RPMI8226 (cell line): ENCODE measurements at regions not wholly inside any gene's neighbourhood (a gene's known extent, or its start where the extent isn't known, plus 50 kb on each side); places are given as distances from the start of the nearest gene placed in this dataset.

Experiments used
- DNase-seq: peaks from one replicate; pipeline ENCODE4 v3.0.0-alpha.2; 2015

GRCh38 chr20:58087562-58087858 is 140.9 kb downstream of the ANKRD60 start:
- no peak for DNase-seq

DNA sequence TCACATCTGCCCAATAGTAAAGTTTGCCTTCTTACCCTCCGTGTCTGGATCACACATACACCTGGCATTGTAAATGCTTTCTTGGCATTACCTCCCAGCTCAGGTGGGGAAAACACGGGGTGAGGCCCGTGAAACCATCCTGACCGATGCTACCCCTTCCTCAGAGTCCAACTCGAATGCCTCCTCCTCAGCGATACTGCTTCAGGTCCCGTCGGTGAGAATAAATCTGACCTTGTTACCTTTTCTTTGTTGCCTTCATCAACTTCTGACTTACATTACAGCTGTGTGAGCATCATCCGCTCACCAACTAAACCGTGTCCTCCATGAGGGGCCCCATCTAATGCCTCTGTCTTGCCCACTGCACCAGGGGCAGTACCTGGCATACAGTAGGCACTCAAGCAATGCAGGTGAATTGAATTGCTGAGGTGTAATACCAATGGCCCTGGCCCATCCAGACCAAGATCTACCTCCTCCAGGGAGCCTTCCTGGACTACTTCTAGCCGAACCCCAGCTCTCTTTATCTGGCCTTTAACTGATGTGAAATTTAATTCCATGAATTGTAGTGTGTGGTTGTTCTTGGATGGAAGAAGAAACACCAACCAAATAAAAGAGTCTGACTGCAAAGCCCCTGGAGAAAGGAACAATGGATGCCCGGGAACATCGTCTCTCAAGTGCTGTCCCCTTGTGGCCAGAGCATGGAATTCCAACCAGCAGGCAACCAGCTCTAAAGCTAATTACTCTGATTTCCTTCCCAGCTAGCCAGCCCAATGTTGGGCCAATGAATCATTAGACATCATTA is 141.5 kb downstream of the ANKRD60 start:
- DNase-seq, result peak; percentile 25

DNA sequence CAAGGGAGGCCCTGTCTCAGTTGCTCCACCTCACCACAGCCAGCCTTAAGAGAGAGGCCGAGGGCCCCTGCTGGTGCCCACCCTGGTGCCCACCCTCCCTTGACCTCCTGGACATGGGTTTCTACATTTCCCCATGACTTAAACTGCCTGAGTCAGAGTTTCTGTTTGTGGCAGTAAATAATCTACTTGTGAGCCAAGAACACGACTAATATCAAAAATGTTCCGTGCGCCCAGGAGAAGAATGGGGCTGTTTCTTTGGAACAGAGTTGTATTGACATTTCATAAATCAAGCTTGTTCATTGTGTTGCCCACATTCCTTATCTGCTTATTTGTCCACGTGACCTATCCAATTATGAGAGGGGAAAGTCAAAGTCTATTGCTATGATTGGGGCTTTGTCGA is 143.5 kb downstream of the ANKRD60 start:
- DNase-seq, result no peak

DNA sequence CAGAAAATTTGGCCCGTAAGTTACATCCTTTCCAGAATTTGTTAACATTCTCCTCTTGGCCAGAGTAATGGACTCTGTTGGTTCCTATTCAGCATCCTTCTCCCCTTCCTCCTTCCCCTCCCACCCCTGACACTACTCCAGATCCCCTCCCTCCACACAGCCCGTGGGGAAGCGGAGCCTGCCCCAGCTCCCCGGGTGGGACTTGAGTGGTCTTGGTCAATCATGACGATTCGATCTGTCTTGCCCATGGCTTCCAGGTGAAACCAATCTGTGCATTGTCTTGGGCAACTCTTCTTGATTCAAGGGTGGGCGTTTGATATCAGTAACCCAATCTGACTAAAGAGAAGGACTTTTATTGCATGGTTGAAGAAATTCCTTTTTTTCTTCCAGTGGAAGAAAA is 143.9 kb downstream of the ANKRD60 start:
- DNase-seq, result no peak

GRCh38 chr20:58081846-58082245 is 146.6 kb downstream of the ANKRD60 start:
- DNase-seq, result no peak

DNA sequence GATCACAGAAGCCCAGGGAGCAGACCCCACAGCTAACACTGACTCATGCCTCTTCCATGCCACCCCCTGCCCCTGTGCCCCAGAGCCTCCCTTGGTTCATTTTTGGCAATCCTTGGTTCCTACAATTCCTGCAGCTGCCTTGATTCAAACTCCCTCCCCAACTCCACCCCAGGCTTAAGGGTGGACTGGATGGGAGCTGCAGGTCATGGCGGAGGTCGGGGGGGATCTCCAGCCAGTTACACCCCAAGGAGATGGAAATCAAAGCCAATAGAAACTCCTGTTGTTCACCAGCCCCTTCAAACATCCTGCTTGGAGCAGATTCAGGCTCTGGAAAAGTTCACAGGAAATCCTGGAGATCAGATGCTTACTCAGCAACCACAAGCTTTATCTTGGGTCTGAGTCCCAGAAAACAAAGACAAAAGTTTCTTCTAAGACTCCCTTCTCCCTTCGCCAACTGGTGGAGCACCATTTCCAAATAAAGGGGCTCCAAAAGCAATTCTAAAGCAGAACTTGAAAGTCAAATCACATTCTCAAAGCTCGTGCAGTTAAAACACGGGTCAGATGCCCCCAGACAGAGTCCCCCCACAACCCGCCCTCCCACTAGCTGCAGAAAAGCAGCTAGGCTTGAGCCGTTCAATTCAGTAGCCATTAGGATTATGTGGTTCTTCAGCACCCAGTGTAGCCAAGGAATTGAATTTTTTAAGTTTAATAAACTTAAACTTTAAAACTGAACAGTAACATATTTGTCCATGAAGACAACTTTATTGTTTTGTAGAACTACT is 149.5 kb downstream of the ANKRD60 start:
- DNase-seq, result no peak

- no peak for DNase-seq
Measured at GRCh38 chr20:58077282-58077681, 151.2 kb downstream of the ANKRD60 start.

- DNase-seq, result no peak
Measured at GRCh38 chr20:58076405-58076804, 152.0 kb downstream of the ANKRD60 start.

GRCh38 chr20:58075586-58076345 is 152.7 kb downstream of the ANKRD60 start:
- DNase-seq, result no peak

DNA sequence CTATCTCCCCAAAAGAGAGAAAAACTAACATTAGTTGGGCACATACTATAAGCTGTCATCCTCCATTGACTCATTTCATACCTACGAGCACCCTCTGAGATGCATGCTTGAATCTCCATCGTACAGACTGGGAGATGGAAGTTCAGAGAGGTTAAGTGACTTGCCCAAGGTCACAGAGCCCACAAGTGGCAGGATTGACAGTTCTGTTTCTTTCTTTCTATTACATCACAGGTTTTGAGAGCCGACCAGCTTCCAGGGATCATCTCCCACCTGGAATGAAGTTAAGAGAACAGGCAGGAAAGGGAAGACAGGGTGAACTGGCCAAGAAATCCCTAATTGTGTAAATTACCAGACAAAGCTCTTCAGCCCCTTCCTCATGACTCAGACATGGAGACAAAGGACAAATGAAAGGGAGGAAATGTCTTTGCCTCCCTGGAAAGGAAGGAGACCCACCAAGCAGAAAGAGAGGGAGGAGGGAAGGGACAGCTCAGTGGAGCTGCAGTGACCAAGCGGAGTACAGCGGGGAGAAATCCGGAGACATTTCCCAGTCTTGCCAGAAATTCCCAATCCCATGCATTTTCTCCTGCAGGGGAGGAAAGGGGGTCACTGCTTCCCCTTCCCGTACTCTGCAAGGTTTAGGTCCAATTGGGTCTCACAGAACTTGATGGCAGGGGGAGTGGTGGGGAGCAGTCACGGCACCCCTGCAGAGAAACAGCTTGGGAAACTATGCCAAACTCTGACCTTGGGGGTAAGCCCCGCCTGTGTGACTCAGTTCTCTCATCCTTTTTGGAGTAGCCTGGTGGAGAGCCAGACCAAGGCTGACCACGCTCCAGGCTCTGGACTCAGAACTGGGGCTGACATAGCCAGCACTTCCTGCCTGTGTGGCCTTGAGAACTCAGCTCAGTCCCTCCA is 154.3 kb downstream of the ANKRD60 start:
- DNase-seq, result no peak

GRCh38 chr20:58072695-58073671 is 155.5 kb downstream of the ANKRD60 start:
- DNase-seq, result no peak

DNA sequence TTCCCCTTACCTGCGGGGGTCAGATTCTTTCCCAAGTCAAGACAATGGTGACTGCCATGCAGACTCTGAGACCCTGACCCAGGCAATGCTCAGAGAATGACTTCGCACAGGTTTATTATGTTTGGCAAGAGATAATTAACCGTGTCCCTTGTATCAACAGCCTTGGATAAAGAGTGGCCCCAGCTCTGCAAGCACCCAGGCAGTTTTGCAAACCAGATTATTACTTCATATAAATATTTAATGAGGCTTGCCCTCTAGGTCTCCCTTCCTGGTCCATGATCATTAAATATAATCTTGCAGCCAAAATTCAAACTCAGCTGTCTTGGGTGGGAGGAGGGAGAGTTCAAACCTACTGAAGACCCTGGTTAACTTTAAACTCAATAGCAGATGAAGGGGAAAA is 156.5 kb downstream of the ANKRD60 start:
- no peak for DNase-seq

GRCh38 chr20:58071298-58071697 is 157.2 kb downstream of the ANKRD60 start:
- no peak for DNase-seq

DNA sequence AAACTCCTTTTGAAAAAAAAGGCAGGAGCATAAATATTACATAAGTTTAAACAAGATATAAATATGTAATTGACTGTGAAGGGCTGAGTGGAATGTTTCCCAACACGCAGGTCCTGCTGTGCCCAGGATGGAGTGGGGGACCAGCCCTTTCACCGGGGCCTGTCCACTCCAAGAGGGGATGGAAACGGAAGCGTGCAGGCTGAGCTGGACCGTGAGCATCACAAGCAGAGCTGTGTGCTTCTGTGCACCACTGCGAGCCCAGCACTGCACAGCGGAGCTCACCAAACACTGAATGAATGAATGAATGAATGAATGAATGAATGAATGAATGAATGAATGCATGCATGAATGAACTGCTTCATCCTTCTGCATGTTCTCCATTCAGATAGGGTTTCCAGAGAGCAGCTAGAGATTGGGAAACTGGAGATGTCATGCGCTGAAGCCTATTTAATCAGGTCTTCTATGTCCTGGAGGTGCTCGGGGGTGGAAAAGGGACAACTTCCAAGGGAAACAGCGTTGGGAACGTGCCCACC is 157.7 kb downstream of the ANKRD60 start:
- DNase-seq, result no peak

GRCh38 chr20:58069796-58070663 is 158.4 kb downstream of the ANKRD60 start:
- DNase-seq, result no peak

DNA sequence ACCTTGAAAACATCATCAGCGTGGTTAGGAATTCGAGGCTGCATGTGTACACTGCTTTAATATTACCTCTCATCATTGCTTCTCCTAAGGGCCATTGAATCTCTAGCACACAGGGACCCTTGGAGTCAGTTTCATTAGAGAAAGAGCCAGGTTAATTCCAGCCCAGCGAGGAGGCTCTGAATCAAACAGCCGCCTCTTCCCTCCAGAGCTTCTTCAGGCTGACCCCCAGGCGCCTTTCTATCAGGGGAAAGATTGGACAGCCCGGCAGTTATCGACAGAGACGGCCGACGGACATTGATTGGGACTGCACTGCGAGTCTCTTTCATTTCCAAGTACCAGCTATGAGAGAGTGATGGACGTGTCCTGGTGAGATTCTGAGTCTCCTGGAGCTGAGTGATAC is 159.2 kb downstream of the ANKRD60 start:
- no peak for DNase-seq

DNA sequence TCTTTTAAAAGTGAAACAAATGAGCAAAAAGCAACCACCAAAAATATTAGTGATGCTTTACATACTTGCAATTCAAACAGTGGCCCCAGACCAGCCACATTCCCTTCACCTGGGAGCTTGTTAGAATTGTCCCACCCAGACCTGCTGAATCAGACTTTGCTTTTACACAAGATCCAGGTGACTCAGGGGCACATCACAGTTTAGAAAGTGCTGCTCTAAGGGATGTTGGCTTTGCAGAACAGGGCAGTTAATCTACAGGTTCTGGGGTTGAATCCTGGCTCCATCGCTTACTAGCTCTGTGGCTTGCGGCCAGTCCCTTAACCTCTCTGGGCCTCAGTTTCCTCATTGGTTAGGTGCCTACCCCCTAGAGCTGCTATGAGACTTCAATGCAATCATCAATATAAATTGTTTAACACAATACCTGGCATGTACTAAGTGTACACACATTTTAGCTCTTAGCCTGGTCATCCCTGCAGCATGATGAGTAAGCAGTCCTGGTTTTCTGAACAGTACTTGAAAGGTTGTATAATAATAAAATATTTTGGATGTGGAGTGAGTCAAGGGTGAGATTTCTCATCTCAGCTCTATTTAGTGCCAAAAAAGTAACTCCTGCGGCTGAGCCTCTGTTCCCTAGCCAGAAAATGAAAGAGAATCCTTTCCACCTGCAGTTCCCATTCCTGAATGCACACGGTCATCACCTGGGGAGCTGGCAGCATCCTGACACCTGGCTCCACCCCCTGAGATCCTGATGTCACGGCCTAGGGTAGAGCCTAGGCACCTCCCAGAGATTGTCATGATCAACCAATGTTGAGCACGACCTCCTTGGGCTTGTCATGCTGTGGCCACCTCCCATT is 162.7 kb downstream of the ANKRD60 start:
- DNase-seq, result no peak

DNA sequence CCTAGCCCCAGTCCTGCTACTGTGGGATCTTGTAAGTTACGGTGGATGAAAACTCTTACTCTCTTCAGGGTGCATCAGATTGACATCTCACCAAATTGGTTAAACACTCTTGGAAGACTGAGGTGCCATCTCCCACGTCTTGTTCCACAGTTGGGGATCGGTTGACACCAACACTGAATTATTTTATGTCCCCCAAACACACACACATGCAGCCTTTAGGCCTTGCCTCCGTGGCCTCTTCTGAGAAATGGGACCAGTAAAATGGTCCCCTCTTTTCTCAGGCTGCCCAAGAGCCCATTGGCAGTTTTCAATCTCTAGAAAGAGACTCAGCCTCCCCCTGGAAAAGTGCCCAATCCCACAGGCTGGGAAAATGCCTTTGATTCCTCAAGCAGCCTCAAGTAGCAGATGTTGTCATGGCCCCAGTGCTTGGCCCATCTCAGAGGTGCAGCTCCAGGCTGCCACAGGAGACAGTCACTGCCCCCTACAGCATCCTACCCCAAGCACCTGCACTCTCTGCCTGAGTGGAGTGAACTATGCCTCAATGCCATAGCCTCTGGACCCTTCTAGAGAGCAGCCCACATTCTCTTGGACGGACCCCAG is 163.9 kb downstream of the ANKRD60 start:
- DNase-seq, result no peak

DNA sequence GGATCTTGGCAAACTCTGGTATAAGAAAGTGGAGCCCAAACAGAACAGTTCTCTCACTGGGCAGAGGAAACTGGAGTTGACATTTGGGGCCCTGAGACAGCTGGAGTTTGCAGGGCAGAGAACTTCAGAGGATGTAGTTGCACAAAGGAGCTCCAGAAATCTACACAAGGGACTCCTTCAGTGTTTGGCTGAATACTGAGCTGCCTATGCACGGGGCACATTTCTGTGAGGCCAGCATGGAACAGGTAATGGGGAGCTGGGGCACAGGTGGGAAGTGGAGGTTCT is 169.3 kb downstream of the ANKRD60 start:
- no peak for DNase-seq
